Astrocyte of the cerebellum (primary cell): ENCODE measurements at regions not wholly inside any gene's neighbourhood (a gene's known extent, or its start where the extent isn't known, plus 50 kb on each side); places are given as distances from the start of the nearest gene placed in this dataset.
"Not testable (repeated sequence)": the region's sequence is repeated elsewhere in the genome, so short reads cannot be mapped to it uniquely, and the experiment has no call there.

Experiments used
- DNase-seq: peaks from one replicate; pipeline ENCODE4 v3.0.0-alpha.2; 2011; ENCODE audit warnings: low read depth
- H3K4me3 ChIP-seq: 2 replicates; pipeline ENCODE4 v1.5.1; 2011; ENCODE audit warnings: mild to moderate bottlenecking, low read depth, low read length, moderate library complexity
- CTCF ChIP-seq: IDR thresholded peaks from 2 replicates; pipeline ENCODE4 v1.5.1; 2012; ENCODE audit warnings: low read length, low read depth, moderate library complexity, mild to moderate bottlenecking; ENCODE audit errors: missing control alignments
- in situ Hi-C: cut with HindIII; loops from 2 replicates; pipeline ENCODE4 v1.10.0; 2017; ENCODE audit warnings: low sequenced_read_pairs

- in situ Hi-C loops: no loop called here
- no peak overlapping the region for H3K4me3 ChIP-seq
- no peak for DNase-seq
- TF ChIP-seq CTCF: no peak
Observed at GRCh38 chr9:97110696-97111095, 71.8 kb upstream of the CTSV start.

DNA sequence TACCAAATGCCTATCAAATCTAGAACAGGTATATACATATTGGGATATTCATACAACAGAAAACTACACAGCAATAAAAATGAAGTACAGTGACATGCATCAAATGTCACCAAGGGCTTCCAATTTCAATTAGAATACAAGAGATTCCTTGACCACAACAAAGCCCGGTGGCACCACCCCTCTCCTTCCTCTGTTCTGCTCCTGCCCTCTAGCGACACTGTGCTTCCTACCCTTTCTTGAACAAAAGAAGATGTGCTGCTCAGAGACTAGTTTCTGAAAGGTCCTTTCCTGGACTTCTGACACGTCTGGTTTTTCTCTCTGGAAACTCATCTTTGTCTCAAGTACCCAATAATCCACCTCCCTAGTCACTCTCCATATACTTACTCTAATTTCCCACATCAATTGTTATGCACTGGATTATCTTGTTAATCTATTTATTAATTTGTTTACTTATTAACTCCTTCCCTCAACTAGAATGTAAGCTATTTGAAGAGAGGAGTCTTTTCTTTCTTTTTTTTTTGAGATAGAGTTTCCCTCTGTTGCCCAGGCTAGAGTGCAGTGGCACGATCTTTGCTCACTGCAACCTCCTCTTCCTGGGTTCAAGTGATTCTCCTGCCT, 70.4 kb upstream of the CTSV start:
- peak; percentile 52 for TF ChIP-seq CTCF
- in situ Hi-C loops: no loop called here

DNA sequence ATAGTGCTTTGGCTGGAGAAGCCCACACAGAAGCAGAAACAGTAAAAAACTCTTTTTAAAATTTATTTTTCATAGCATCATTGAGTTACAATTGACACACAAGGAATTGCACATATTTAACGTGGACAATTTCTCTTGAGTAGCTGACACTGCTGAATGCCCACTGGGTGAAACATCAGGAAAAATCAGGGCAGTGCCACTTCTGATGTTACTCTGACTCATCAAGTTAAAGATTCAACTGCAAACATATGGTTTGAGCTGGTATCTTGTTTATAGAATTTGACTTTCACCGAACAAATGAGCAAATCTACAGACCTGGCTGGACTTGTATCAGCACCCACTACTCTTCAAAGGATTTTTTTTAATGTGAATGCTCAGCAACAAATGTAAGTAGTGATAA, 66.3 kb upstream of the CTSV start:
- H3K4me3 ChIP-seq, DNase-seq, in situ Hi-C loops: not testable (repeated sequence)

More for the DNA sequence above, 70.4 kb upstream of the CTSV start:
- no peak for DNase-seq
- H3K4me3 ChIP-seq: no peak overlapping the region

DNA sequence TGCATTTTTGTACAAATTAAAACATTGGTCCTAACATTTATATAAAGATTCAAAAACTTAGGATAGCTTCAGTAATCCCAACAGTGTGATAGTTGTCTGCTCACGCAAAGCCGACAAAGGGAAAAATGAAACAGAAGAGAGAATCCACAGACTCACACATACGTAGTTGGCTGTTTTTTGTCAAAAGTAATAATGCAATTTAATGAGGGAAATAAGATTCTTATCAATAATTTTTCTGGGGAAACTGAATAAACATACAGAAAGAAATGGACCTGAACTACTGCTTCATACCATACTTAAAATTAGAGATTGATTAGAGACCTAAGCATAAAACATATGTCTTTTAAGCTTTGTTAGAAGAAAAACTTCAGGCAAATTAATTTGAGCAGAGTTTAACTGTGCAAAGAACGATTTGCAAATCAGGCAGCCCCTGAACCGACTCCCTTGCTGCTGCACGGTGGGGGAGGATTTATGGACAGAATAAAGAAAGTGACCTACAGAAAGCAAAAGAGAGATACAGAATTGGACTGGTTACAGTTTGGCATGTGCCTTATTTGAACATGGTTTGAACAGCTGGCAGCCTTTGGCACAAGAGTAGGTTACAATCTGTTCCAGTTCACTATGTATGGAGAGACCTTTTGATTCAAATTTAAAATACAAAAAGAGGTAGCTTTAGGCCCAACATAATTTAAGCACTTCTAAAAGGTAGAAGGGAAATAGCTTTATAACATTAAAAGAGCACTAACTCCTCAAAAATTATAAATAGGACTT, 64.9 kb upstream of the CTSV start:
- DNase-seq, H3K4me3 ChIP-seq, in situ Hi-C loops: not testable (repeated sequence)

GRCh38 chr9:97099540-97099939, 60.6 kb upstream of the CTSV start:
- in situ Hi-C loops, H3K4me3 ChIP-seq, DNase-seq: not testable (repeated sequence)

- H3K4me3 ChIP-seq: no peak overlapping the region
- in situ Hi-C loops: no loop called here
- DNase-seq: no peak
- TF ChIP-seq CTCF: no peak
Observed at GRCh38 chr9:97096793-97097192, 57.9 kb upstream of the CTSV start.

- DNase-seq, in situ Hi-C loops: not testable (repeated sequence)
Observed at GRCh38 chr9:97089361-97089760, 50.4 kb upstream of the CTSV start.

More at GRCh38 chr9:97089361-97089760, 50.4 kb upstream of the CTSV start:
- H3K4me3 ChIP-seq: not testable (repeated sequence)
